NCI-H2081 (cell line): ENCODE measurements at regions not wholly inside any gene's neighbourhood (a gene's known extent, or its start where the extent isn't known, plus 50 kb on each side); places are given as distances from the start of the nearest gene placed in this dataset.

Source experiments
- DNase-seq, 2 experiments: peaks; one replicate each; lab custom pipeline; 2025; lab: John Stamatoyannopoulos, UW

DNA sequence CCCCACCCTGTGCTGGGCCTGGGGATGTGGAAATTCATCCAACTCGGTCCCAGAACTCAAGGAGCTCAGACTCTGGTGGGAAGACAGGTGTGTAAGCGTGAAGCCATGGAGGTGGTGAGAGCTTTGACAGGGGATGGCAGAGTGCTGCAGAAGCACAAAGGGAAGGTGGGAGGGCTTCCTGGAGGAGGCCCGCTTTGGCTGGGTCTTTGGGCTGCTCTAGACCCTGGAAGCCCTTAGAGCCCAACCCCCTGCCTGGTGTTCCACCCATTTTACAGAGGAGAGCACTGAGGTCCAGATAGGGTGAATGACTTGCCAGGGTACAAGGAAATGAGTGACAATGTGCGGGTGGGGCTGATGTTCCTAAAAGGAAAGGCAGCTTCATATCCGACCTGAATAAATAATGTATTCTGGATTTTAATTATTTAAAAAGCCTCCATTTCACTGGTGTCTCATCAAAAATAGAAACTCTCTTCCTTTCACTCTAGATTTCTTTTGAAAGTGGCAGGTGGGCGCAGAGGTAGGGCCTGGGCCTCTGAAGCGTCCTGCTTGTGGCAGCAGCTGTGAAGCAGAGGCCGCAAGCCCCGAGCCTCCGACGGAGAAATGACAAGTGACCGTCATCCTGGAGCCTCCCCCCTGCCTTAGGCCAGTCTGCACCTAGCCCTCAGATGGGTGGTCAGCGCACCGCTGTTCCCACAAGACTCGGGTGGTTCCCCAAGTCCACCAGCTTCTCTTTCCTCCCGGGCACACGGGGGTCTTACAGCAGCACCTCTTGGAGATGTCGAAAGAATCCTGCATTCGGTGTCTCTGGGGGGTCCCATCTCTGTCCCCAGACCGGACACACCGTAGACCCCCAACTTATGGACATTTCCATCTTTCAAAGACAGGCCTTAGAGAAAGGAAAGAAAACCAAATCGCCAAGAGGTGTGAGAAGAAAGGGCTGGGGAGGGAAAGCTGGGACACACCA lies 71.0 kb upstream of the TAF1B start:
- no peak for DNase-seq

DNA sequence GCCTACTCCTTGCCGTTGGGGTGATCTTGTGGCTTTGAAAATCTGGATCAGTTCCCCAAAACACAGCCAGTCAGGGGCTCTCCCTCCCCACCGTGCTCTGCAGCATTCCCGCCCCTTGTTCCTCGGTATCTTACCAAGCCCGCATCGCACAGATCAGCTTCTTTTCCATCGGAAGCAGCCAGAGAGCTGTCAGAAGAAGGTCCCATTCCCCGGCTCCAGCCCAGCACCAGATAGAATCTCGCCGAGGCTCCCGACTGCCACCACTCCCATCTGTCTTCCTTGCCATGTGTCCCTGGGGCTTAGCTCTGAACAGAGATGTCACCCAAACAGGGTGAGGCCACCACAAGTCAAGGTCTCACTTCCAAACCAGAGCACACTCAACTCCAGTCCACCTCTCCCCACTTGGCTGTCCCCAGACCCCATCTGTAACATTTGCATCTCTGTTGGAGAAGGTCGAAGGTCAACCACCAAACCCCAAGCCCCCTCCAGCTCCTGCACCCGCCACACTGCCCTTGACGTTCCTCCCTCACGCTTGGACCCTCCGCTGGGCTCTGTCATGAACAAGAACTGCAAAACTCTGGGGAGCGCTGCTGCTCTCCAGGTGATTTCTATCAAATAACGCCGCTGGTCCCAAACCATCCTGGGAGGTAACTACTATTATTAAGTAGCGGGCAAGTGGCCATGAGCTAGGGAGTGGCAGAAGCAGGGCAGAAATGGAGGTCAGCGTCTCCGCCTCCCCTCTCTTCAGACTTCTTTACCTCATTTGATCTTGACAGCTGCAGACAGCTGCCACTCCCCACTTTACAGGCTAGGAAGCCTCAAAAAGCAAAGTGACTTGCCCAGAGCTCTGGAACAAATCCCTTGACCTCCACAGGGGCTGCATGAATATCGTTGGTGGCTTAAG lies 70.0 kb upstream of the TAF1B start:
- DNase-seq = no peak

DNA sequence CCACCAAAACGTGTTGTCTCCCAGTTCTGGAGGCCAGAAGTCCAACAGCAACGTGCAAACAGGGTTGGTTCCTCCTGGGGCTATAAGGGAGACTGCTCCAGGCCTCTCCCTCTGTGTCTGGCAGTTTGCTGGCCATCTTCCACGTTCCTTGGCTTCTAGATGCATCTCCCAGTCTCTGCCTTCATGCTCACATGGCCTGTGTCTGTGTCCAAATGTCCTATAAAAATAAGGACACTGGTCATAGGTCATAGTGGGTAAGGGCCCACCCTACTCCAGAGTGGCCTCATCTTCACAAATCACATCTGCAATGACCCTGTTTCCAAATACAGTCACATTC lies 69.4 kb upstream of the TAF1B start:
- DNase-seq = no peak

DNA sequence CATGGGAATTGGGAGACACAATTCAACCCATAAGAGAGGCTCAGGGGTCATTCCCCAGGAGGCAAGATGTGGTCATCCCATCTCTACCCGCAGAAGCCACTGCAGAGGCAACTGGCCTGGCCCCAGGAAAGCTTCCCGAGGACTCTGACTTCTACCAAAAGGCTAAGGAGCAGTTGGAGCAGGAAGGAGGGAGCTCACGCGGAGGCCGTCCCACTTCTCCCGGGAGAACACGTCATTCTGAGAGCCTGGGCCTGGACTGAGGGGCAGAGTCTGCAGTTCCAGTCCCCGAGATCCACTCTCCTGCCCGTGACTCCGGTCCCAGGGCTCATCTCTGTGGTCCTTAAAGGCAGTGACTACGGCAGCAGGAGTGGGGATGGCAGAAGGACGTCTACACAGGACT lies 69.0 kb upstream of the TAF1B start:
- DNase-seq = no peak

DNA sequence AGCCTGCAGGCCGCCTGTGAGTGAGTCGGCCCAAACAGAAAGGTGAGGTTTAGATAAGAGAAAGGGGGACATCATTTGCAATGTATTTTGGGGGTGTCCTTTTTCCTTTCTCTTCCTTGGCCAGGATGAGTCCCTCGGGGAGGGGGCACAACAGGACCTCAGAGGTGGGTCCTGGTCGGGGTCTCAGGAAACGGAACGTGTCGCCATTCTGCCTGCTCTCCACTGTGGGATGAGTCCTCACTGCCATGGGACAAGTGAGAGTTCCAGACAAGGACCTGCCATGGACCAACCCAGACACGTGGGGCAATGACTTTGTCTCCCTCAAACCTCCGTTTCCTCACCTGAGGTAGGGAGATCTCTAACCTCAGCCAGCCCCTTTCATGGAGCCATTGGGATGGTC lies 67.9 kb upstream of the TAF1B start:
- DNase-seq = no peak

DNA sequence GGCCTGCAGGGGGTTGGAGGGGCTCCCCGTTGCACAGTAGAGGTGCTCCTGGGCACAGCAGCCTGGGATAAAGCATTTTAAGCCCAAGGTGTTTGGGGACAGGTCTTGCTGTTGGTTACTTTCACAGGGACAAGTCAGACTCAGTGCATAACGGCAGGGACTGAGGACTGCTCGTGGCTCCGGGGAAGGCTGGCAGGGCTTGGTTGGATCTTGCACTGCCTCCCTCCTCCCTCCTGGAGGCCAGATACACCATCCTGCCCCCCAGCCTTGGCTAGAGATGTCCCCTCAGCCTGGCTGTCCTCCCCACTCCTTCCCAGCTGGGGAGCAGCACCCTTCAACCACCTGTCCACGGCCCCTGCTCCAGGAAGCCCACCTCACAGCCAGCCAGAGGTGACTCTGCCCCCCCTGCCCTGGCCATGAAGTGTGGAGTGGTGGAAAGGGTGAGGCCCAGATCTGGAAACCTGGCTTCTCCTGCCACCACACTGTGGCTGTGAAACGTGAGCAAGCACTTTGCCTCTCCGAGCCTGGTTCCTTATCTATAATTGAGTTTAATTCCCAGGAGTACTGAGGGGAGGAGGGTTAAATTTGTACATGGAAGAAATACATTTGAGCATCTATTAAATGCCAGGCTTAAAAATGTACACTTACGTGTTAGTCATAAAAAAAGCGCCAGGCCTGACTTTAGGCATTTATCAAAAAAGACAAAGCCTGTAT lies 67.1 kb upstream of the TAF1B start:
- DNase-seq = no peak

DNA sequence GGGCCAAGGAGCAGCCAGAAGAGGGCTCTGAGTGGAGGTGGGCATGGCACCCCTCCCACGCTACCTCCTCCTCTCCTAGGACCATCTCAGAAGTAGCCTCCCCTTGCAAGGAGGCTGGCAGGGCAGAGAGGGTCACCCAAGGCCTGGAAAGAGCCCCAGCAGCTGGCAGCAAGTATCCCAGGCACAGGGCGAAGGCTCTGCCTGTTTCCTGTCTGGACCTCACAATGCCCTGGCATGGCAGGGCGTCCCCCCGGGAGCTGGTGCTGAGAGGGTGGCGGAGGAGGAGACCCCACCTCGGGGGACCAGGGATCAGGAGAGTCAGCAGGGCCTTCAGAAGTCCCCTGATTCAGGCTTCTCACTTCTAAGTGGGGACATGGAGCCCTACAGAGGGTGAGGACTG lies 66.2 kb upstream of the TAF1B start:
- DNase-seq = no peak

DNA sequence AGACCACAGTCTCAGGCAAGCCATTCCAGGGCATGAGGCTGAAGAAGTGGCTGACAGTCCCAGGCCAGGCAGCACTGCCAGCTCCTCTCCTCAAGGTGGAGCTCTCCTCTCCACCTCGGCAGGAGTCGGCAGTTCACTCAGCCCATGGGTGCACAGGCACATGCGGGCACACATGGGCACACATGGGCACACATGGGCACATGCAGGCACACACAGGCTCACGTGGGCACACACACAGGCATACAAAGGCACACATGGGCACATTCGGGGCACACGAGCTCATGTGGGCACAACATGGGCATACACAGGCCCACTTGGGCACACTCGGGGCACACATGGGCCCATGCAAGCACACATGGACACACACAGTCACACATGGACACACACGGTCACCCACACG lies 65.3 kb upstream of the TAF1B start:
- DNase-seq = no peak

DNA sequence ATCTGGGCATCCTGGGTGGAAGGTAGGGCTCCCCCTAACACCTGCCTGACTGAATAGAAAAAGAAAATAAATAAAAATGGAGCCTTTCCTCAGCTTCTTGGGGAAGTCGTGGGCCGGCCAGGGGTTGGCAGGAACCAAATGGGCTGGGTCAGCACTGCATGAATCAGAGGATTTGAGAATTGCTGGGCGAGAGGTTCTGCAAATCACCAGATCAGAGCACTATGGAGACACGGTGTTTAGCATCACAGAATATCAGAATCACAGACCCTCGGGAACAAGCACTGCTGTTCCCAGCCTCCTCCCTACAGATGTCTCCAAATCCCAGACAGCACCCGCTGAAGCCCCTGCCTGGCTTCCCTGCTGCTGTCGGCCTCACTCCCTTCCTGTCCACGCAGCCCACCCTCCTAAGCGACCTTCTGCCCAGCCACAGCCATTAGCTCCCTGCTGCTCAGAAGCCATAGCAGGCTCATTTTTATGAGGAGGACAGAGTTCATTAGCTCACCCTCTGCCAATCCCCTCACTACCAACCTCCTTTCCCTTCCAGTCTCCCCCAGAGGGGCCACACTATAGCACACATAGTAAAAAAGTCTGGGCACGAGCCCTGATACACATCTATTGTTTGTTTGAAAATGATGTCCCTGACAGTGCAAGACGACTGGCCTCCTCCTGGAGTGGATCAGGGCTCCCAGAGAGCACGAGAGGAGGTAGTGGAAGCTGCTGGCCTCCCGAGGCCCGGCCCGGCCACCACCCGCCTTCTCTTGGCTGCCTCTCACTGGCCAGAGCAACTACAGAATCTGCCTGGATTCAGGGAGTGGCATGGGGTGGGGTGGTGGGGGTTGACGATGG lies 64.6 kb upstream of the TAF1B start:
- no peak for DNase-seq

DNA sequence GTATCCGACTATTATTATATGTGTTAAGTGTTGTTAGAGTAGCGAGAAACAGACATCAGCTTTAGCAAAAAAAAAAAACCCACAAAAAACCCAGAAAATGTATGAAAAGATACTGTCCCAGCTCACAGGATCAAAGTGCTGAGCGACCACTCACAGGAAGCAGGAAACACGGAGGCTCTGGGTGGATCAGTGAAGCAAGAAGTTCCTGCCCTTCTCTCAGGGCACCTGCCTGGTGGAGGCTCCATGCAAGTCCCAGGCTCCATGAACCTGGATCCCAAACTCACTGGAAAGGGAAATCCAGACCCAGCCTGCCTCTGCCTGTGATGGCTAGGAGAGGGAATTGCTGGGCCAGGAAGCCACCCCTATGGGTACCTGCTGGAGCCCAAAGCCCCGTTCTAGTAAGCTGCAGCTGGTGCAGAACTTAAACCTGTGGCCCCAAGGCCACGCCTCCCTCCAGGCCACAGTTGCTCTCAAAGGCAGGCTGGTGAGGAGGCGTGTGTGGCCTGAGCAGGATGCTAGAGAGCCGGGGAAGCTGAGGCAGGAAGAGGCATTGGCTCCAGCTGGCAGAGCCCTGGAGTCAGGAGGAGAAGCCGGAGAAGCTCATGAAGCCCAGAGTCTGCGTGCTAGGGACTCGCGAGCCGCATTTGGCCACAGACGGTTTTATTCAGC lies 63.5 kb upstream of the TAF1B start:
- DNase-seq = no peak

DNA sequence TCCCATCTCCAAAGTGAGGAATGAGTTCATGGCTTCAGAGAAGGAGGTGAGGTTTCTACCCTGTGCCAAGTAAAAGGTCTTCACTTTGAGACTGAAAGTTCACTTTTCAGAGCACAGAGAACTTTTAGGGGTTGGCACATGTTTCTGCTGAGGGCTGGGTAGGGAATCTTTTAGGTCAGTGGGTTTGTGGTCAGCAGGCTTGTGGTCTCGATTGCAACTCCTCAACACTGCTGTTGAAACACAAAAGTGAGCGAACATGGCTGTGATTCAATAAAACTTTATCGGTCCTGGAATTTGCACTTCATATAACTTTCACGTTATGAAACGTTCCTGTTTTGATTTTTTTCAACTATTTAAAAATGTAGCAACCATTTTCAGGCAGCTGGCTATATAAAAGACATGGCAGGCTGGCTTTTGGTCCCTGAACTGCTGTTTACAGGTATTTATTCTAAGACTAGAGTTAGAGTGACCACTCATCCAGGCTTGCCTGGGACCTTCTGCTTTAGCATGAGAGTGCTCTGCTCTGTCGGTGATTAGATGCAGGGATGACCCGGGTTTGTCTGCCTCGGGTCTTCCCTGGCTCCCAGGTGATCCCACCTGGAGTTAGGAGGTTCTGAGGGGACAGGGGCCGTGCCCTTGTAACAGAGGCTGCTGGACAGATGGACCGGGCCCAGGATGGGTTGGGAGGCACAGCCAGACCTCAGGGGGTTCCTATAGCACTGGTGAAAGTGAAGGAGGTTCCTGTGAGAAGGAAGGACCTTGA lies 62.7 kb upstream of the TAF1B start:
- no peak for DNase-seq

DNA sequence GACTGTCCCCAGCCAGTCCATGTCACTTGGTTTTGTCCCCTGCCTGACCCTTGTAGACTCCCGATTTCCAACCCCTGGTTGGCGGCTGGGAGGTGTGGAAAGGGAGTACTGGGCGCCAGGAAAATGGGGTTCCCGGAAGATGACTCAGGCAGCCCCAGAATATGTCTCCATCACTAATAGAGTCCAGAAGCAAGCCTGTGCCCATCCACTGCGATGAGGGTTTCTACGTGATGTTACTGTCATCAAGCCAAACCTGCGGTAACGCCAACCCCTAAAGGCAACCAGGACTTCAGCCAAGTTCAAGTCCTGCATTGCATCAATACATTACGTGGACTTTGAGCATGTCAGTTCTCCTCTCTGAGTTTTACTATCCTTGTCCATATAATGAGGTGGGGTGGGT lies 62.0 kb upstream of the TAF1B start:
- no peak for DNase-seq

DNA sequence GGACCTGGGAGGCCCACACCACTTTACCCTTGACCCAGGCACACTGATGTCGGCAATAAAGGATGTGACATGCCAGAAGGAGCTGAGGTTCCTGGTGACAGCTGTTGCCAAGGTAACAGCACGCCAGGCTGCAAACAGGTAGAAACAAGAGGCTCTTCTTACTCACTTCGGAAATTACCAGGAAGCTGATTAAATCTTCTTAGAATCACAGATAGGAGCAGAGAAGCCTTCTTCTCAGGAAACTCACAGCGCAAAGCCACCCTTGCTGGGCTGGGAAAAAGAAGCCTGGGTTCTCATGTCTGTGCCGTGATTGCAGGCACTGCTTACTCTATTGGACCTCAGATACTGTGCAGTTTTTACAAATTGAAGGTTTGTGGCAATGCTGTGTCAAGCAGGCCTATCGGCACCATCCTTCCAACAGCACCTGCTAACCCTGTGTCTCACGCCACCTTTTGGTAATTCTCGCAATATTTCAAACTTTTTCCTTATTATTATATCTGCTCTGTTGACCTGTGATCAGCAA lies 61.0 kb upstream of the TAF1B start:
- DNase-seq = no peak

DNA sequence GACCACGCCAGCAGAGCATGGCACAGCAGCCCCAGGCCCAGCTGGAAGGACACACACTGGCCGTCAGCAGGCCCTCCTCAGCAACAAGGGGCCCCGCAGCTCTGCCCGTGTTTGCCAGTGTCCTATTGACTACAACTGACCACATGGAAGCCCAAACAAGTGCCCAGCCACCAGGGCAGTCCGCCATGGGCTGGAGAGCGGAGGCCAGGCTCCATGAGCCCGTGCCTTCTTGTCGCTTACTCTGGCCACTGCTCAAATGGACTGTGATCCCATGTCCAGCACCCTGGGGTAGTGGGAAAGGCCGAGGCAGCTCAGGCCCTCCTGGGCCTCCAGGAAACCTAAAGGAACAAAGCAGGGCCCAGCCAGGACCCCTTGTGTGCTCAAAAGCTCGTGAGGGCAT lies 53.9 kb upstream of the TAF1B start:
- no peak for DNase-seq

DNA sequence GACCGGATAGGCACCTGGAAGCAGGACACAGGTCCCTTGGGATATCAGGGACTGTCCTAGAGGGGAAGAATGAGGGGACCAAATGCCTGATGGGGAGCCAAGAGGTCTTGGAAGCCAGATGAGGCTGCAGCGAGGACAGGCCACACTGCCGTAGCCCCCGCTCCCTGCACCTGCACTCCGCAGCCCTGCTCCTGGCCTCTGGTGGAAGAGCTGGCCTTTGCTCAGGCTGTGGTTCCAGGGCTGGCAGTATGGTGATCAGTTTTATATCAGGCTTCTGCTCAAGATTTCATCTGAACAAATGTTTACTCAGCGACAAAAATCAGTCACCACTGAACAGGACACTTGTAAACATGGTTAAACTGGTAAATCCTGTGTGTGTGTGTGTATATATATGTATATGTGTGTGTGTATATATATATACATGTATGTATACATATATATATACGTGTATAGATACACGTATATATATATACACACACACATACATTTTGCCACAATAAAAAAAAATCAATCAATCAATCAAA lies 52.5 kb upstream of the TAF1B start:
- no peak for DNase-seq

DNA sequence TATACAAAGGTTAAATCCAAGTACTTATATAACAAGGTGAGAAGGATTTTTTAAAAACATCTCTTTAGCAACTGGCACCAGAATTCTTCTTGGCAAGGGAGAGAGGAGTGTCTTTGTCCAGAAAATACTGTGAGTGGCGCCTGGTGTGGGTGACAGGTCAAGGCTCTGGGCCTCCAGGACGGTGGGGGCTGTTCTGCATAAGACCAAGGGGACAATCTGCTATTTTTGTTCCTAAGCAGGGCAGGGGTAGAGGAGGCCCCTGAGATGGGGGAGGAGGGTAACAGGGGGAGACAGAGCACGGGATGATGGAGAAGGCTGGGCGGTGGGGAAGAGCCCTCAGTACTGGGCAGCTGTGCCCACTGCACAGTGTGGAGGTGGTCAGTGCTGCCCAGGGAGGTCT lies 51.6 kb upstream of the TAF1B start:
- no peak for DNase-seq

DNA sequence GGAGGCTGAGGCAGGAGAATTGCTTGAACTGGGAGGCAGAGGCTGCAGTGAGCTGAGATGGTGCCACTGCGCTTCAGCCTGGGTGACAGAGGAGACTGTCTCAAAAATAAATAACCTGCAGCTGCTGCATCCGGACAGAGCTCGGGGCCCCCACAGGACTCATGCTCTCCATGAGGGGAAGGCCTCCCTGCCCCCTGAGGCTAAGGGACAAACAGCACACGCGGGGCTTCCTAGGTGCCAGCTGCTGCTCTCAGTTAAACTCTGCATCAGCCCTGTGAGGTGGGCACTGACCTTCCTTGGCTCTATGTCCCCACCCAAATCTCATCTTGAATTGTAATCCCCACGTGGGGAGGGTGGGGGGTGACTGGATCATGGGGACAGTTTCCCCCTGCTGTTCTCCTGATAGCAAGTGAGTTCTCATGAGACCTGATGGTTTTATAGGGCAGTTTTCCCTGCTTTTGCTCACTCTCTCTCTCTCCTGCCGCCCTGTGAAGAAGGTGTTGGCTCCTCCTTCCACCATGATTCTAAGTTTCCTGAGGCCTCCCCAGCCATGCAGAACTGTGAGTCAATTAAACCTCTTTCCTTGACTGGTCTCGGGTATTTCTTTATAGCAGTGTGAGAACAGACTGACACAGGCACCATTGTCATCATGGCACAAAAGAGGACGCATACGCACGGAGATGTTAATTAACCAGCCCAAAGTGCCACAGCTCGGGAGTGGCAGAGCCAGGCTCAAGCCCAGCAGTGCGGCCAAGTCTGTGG lies 49.9 kb upstream of the TAF1B start:
- no peak for DNase-seq
